OCI-LY7 (cell line): ENCODE measurements at regions not wholly inside any gene's neighbourhood (a gene's known extent, or its start where the extent isn't known, plus 50 kb on each side); places are given as distances from the start of the nearest gene placed in this dataset.

ENCODE experiments used
- BruUV-seq: library from RNA; stranded (reverse); fragments of 400-500 nt; replicated peaks from 2 replicates; lab custom pipeline; 2021; lab: Mats Ljungman, UMichigan
- CTCF ChIA-PET: fragments of 300-600 bp; sonication (Branson Sonifier 250); formaldehyde crosslinking; loops from one replicate; lab custom pipeline; 2022; ENCODE audit warnings: antibody characterized with exemption; ENCODE audit not compliant: unreplicated experiment; lab: Charles Lee
- POLR2A ChIA-PET: fragments of 300-600 bp; sonication (Branson Sonifier 250); formaldehyde crosslinking; loops from one replicate; lab custom pipeline; 2022; ENCODE audit warnings: antibody characterized with exemption; lab: Charles Lee
- DNase-seq: peaks from one replicate; pipeline ENCODE4 v3.0.0-alpha.2; 2015; ENCODE audit warnings: low spot score
- H2AFZ ChIP-seq: fragments of 200-600 bp; sonication (generic), shearing (Covaris generic); 2 replicates; pipeline ENCODE4 v1.6.1; 2014; ENCODE audit warnings: mild to moderate bottlenecking, antibody characterized with exemption, low read length, moderate library complexity
- H3K27ac ChIP-seq: fragments of 200-600 bp; sonication (generic); 2 replicates; pipeline ENCODE4 v1.5.1; 2014; ENCODE audit warnings: mixed run types, low read depth, mild to moderate bottlenecking, moderate library complexity, low read length, inconsistent platforms; ENCODE audit not compliant: poor library complexity, severe bottlenecking
- H3K36me3 ChIP-seq: fragments of 200-600 bp; sonication (generic); 2 replicates; pipeline ENCODE4 v1.6.1; 2014; ENCODE audit warnings: mild to moderate bottlenecking, antibody characterized with exemption, low read length, moderate library complexity, mixed read lengths; ENCODE audit not compliant: insufficient read depth
- H3K4me1 ChIP-seq: fragments of 200-600 bp; sonication (generic); 2 replicates; pipeline ENCODE4 v1.5.1; 2014; ENCODE audit warnings: mild to moderate bottlenecking, low read length; ENCODE audit not compliant: insufficient read depth, poor library complexity, severe bottlenecking
- H3K4me2 ChIP-seq: fragments of 200-600 bp; sonication (generic); 2 replicates; pipeline ENCODE4 v1.6.1; 2014; ENCODE audit warnings: mild to moderate bottlenecking, low read length
- H3K4me3 ChIP-seq: fragments of 200-600 bp; sonication (generic); 2 replicates; pipeline ENCODE4 v1.5.1; 2014; ENCODE audit warnings: mild to moderate bottlenecking, low read depth, low read length; ENCODE audit not compliant: poor library complexity, severe bottlenecking
- H3K79me2 ChIP-seq: fragments of 200-600 bp; sonication (generic); 2 replicates; pipeline ENCODE4 v1.6.1; 2016; ENCODE audit warnings: low read depth, mild to moderate bottlenecking, low read length, moderate library complexity, mixed read lengths; ENCODE audit not compliant: insufficient read depth
- H3K9me2 ChIP-seq: fragments of 200-600 bp; sonication (generic); 2 replicates; pipeline ENCODE4 v1.6.1; 2016; ENCODE audit warnings: mild to moderate bottlenecking, low read length, mixed read lengths; ENCODE audit not compliant: insufficient read depth
- H3K9me3 ChIP-seq: fragments of 200-600 bp; sonication (generic); 2 replicates; pipeline ENCODE4 v1.6.1; 2014; ENCODE audit warnings: mild to moderate bottlenecking, mixed run types, low read length, mixed read lengths
- H4K20me1 ChIP-seq: fragments of 200-600 bp; sonication (generic); 2 replicates; pipeline ENCODE4 v1.6.1; 2014; ENCODE audit warnings: mild to moderate bottlenecking, antibody characterized with exemption, low read length, moderate library complexity, mixed read lengths; ENCODE audit not compliant: insufficient read depth
- CTCF ChIP-seq: fragments of 200-600 bp; sonication (generic); conservative IDR thresholded peaks from 2 replicates; pipeline ENCODE4 v1.5.1; 2014; ENCODE audit warnings: mild to moderate bottlenecking, antibody characterized with exemption, low read length, moderate library complexity, mixed read lengths
- EZH2phosphoT487 ChIP-seq: fragments of 200-600 bp; sonication (generic); IDR thresholded peaks from 2 replicates; pipeline ENCODE4 v1.6.1; 2018; ENCODE audit warnings: low read depth, borderline replicate concordance, mild to moderate bottlenecking, mixed run types, antibody characterized with exemption, low read length, moderate library complexity, mixed read lengths
- intact Hi-C: fragments of 100-400 bp; cut with micrococcal nuclease; formaldehyde crosslinking; loops from one replicate; pipeline ENCODE4 v1.10.0; 2022; ENCODE audit not compliant: unreplicated experiment

GRCh38 chr4:4640692-4641091 lies 98.8 kb upstream of the STX18 start:
- no peak overlapping the region for H2AFZ ChIP-seq
- TF ChIP-seq CTCF (no peak), EZH2phosphoT487 (no peak)
- no peaks in the 10 kb centered on the region for H3K9me3 ChIP-seq
- H3K4me3 ChIP-seq, result no peak overlapping the region
- intact Hi-C loops, result no loop called here
- H3K27ac ChIP-seq, result no peak overlapping the region
- POLR2A ChIA-PET, result no interaction called here
- no peaks in the 10 kb centered on the region for H3K79me2 ChIP-seq
- H3K36me3 ChIP-seq, result no peaks in the 10 kb centered on the region
- no peaks in the 10 kb centered on the region for H4K20me1 ChIP-seq
- no TSS peak for BruUV-seq
- H3K4me1 ChIP-seq, result no peaks in the 10 kb centered on the region
- no peak overlapping the region for H3K4me2 ChIP-seq
- DNase-seq, result no peak
- CTCF ChIA-PET, result no interaction called here
- H3K9me2 ChIP-seq, result no peaks in the 10 kb centered on the region

- ChIA-PET CTCF (no interaction called here), POLR2A (no interaction called here)
- no peaks in the 10 kb centered on the region for H3K36me3 ChIP-seq
- H3K4me2 ChIP-seq, result no peak overlapping the region
- DNase-seq, result no peak
- BruUV-seq, result no TSS peak
- intact Hi-C loops, result no loop called here
- no peaks in the 10 kb centered on the region for H4K20me1 ChIP-seq
- H2AFZ ChIP-seq, result no peak overlapping the region
- no peak for TF ChIP-seq CTCF
- TF ChIP-seq EZH2phosphoT487, result no peak
- H3K79me2 ChIP-seq, result no peaks in the 10 kb centered on the region
- no peaks in the 10 kb centered on the region for H3K9me2 ChIP-seq
- no peaks in the 10 kb centered on the region for H3K9me3 ChIP-seq
- no peaks in the 10 kb centered on the region for H3K4me1 ChIP-seq
- no peak overlapping the region for H3K27ac ChIP-seq
- H3K4me3 ChIP-seq, result no peak overlapping the region
These were observed 97.5 kb upstream of the STX18 start for GRCh38 chr4:4639370-4639769.

- Histone ChIP-seq H3K27ac (no peak overlapping the region), H3K36me3 (0 out of 2 replicates have a peak, but pooled peaks cover 4% of the 10 kb centered on the region), H3K4me1 (no peaks in the 10 kb centered on the region), H3K9me2 (no peaks in the 10 kb centered on the region), H4K20me1 (no peaks in the 10 kb centered on the region), H3K79me2 (no peaks in the 10 kb centered on the region), H3K4me3 (no peak overlapping the region), H3K9me3 (no peaks in the 10 kb centered on the region), H2AFZ (no peak overlapping the region), H3K4me2 (no peak overlapping the region)
- intact Hi-C loops, result no loop called here
- CTCF ChIA-PET, result no interaction called here
- TF ChIP-seq EZH2phosphoT487, result no peak
- TF ChIP-seq CTCF, result no peak
- POLR2A ChIA-PET, result no interaction called here
- BruUV-seq, result no TSS peak
- no peak for DNase-seq
These were observed 95.9 kb upstream of the STX18 start for GRCh38 chr4:4637710-4638109.
